ENCODE measurements at regions not wholly inside any gene's neighbourhood (a gene's known extent, or its start where the extent isn't known, plus 50 kb on each side); places are given as distances from the start of the nearest gene placed in this dataset.

GRCh38 chr3:56931836-56932235, 128.6 kb upstream of the SPATA12 start:
- TF ChIP-seq, protein P1, sequence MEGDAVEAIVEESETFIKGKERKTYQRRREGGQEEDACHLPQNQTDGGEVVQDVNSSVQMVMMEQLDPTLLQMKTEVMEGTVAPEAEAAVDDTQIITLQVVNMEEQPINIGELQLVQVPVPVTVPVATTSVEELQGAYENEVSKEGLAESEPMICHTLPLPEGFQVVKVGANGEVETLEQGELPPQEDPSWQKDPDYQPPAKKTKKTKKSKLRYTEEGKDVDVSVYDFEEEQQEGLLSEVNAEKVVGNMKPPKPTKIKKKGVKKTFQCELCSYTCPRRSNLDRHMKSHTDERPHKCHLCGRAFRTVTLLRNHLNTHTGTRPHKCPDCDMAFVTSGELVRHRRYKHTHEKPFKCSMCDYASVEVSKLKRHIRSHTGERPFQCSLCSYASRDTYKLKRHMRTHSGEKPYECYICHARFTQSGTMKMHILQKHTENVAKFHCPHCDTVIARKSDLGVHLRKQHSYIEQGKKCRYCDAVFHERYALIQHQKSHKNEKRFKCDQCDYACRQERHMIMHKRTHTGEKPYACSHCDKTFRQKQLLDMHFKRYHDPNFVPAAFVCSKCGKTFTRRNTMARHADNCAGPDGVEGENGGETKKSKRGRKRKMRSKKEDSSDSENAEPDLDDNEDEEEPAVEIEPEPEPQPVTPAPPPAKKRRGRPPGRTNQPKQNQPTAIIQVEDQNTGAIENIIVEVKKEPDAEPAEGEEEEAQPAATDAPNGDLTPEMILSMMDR (IDR thresholded peaks at IDR 0.05; ENCODE audit: low read depth, low read length) = no peak
- TF ChIP-seq EZH2phosphoT487 (IDR thresholded peaks at IDR 0.05; ENCODE audit: low read depth) = no peak
